Hematopoietic multipotent progenitor cell (in vitro differentiated cells): ENCODE measurements at regions not wholly inside any gene's neighbourhood (a gene's known extent, or its start where the extent isn't known, plus 50 kb on each side); places are given as distances from the start of the nearest gene placed in this dataset.

Experiments
- DNase-seq, 3 donors: peaks; one replicate each; pipeline ENCODE4 v3.0.0-alpha.2; 2011 to 2015; ENCODE audit warnings: low read depth in 2 of 3, low spot score in 2 of 3

DNA sequence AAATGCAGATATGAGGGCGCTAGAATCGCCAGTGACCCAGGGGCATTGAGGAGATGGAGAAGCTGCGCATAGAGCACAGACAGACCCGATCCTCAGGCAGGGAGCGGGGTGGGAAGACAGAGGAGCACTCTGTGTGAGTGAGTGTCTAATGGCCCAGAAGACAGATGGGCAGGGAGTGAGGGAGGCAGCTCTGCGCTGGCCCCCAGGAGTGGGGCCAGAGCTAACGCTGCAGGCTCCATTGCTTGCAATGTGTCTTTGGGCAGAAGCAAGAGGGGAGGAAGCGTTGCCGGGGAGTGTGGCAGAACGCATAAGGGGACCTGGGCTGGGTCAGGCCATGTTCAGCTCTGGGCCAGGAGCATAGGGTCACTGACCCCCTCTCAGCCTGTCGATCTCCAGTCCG is 207.0 kb downstream of the TBXT start:
- no peak for DNase-seq

DNA sequence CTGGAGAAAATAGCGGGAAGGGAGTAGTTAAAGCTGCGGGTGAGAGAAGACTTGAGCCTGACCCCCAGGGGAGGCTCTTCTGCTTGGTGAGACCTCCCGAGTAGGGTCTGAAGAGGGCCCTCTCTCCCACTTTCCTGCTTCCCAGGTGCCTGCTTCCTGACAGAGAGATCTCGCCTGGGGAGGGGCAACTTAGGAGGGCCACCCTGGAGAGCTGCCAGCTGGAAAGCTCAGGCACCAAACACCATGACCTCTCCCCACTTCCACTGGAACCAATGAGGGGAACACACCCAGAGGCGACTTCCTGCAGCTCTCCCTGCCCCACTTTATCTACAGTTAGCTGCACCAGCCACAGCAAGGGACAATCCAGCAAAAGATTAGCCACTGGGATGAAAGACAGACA is 208.0 kb downstream of the TBXT start:
- DNase-seq: no peak

DNA sequence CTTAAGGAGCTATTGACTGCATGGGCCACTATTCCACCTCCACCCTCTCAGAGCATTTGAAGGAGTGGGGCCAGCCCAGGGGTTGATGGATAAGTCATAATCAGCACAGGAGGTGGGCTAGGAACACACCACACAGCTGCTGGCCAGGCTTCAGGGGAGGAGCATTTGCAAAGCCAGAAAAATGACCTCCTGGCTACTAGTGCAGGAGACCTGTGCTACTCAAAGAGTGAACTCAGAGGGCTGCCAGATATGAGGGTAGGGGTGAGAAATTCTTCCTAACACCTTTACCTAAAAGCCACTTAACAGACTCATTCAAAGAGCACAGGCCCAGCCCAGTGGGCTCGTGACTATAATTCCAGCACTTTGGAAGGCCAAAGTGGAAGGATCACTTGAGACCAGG is 210.8 kb downstream of the TBXT start:
- no peak for DNase-seq

DNA sequence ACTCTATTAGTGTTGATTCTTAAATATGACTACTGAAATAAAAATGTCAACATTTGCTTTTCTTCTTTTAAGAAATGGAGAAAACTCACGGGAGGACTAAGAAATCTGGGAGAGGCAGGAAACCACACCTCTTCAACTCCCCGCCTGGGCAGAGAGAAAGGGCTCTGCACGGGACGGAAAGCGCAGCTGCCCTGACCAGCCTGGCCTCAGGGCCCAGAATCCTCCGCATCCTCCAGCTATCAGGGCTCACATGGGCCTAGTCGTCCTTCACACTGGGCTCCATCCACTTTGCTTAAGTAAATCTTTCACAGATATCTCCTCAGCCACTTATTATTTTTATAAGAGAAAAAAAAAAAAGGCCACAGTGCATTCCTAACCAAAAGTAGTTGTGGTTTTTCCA is 215.1 kb downstream of the TBXT start:
- no peak for DNase-seq

DNA sequence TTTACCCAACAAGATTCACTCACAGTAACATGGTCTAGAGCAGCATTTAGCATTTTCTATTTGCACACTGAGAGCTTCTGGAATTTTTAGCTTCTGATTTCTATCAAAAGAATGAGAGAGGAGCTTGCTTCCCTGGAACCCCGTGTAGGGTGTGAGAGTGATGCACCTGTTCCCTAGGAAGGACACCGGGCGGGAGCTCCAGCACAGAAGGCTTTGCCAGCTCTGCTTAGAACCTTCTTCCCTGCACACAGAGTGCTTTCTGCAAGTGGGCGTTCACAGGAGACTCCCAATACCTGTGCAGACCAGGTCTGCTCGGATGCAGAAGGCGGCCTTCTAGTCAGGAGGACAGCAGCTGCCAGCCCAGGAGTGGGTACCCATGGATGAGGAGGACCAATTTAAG is 217.3 kb downstream of the TBXT start:
- DNase-seq: no peak

DNA sequence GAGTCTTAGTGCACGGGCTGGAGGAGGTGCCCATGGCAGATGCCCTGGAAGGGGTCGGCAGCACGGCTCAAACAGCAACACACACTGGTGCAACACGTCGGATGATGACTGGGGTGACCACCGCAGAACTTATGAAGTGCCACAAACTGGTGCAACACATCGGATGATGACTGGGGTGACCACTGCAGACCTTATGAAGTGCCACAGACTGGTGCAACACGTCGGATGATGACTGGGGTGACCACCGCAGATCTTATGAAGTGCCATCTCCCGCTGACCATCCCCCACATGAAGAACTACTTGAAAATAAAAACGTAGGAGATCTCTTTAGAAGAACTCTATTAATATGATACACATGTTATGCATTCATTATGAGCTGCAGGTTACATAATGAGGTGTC is 218.3 kb downstream of the TBXT start:
- no peak for DNase-seq

DNA sequence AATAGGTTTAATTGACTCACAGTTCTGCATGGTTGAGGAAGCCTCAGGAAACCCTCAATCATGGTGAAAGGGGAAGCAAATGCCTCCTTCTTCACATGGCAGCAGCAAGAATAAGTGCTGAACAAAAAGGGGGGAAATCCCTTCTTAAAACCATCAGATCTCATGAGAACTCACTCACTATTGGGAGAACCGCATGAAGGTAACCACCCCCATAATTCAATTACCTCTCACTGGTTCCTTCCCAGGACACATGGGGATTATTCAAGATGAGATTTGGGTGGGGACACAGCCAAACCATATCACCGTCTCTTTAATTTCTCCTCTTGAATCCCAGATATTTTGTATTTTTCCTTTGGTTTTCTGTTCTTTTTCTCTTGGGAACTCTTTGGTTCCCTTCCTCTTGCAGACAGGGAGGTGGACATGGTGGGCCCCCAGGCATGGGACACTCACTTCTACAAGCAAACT is 223.6 kb downstream of the TBXT start:
- DNase-seq: no peak

DNA sequence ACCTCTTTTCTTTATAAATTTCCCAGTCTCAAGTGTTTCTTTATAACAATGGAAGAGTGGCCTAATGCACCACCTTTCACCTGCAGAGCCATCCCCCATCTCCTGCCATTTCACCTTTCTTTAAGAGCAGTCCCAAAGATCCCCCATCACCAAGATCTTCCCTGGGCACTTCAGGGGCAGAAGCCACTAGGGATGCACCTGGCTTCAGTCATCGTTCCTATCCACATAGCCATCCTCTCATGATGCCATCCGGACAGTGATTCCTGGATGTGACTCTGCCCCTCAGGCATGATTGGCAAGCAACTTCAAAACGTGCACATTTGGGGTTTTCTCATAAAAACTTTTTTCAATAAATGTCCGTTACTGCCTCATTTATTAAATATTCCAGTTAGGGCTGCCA is 225.9 kb downstream of the TBXT start:
- DNase-seq: no peak

DNA sequence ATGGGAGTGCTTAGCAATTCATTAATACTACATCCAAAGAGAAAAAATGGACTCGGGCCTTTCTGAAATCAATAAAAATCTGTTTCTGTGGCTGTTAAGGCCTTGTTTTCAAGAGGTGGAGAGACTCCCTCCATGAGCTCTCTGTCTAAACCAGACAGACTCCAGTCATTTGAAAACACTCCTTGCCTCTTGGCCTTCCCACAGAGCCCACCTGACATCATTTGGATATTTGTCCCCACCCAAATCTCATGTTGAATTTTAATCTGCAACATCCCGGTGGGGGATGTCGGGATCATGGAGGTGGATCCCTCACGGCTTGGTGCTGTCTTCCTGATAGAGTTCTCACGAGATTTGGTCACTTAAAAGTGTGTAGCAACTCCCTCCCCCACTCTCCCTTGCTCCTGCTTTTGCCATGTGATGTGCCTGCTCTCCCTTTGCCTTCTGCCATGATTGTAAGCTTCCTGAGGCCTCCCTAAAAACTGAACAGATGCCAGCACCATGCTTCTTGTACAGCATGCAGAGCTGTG is 226.3 kb downstream of the TBXT start:
- no peak for DNase-seq

DNA sequence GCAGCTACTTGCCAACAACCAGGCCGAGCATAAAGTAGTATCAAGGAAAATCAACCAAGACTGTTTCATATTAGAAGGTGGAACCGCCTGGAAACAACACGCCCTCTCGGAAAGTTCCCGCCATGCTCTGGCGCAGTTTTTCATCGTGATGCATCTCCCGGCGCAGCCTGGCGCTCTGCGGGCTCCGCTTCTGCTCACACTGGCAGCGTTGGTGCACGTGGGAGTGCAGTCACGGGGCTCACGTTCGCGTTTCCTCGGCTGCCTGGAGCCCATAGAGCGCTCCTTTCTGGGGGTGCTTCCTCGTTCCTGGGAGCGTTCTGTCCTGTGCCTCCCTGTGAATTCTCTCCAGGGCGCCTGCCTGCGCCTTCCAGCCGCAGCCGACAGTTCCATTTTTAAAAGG is 227.3 kb downstream of the TBXT start:
- no peak for DNase-seq

DNA sequence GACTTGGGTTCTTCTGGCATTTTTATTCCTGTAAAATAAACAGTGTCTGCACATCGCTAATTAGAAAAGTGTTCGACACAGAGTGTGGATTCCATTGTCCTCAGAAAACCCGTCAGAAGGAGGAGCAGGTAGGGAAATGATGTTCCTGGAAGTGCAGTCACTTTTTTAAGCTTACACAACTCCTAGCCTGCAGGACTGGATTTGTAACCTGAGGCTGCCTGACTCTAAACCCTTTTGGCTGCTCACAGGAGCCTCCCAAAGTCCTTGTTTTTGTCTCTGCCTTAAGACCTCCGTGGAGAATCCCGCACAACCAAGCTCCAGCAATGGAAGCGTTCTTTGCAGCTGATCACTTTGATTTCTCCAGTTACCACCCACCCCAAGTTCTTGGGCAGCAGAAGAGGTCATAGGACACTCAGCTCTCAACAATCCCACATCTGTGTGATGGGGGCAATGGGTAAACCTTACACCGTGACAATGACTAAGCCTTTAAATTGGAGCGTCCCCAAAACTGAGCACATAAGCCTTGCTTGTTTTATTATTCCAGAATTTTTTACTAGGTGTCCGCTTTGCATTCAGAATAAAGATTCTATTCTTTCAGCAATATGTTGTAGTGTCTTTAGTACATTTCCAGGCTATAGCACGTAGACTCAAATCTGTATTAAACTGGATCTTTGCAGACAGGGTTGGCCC is 227.9 kb downstream of the TBXT start:
- DNase-seq: no peak

DNA sequence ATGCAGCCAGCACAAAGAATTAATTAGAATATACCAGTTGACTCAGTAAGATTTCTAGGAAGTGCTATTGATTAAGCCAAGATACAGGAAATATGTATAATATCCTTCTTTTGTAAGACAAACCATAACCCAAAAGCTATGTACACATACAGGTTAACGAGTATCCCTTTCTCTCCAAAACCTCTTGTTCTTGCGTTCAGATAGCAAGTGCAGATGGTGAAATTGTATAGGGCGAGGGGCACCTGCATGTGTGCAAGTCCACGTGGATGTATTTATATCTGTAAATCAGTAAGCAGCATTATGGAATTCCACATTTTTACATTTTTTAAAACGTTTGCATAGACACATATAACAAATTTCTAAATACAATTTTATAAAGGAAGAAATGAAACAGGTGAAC is 228.6 kb downstream of the TBXT start:
- no peak for DNase-seq

DNA sequence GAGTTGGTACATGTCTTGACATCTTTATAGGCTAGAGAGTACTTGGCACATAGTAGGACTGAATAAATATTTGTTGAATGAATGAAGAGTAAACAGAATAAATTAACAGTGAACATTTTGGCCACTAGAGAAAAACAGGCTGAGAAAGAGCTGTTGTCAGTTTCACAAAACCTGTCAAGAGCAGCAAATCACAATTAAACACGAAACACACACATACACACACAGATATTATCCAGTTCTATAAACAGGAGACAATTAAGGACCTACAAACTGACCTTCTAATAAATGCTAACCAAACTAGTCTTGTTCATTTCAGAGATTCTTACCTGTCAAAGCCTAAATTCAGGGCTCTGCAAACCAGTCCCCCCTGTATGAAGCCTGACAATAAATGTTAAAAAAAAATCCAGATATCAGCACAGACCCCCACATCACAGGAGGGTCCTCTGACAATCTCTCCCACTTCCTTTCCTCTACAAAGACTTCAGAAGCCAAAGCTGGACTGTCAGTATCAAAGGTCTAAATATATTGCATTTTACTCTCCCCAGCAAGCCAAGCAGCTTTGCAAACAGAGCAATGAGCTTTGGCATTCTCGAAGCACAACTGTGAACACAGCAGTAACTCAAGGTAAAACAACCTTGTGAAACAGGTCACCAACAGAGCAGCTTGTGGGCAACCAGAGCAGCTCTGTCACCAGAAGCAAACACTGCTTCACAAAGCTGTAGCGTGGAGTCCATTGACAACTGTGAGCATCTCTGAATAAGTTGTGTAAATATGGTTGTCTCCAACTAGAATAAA is 229.9 kb downstream of the TBXT start:
- no peak for DNase-seq

DNA sequence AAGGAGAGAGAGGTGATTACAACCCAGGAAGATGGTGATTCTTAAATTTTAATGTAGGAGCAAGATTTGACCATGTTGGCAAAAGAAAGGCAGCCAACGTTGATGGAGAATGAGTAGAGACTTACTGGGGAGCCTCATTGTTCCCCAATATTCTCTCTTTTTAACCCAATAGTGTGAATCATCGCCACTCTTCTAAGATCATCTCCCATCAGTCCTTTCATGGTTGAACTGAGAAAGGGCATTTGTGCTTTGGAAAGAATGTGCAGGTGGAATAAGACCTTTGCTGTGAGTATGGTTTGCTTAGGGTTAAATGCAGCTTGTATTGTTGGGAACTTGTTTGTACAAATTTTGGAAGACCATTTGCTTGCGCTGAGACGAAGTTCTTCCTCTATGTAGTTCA is 231.0 kb downstream of the TBXT start:
- DNase-seq: no peak

DNA sequence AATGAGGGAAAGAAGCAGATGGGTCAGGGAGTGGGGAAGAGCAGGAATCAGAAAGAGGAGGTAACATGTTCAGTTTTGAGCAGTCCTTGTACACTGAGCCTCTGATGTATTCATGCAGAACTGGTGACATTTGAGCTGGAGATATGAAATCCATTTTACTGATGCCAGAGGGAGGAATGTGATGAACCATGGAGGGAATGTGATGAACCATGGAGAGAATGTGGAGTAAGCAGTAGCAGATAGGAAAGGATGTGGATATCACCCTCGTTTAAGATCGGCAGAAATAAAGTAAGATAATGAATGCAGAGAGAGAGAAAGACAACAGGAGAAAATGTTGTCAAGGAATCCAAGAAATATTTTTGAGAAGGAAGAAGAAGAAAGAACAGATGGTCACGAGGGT is 231.6 kb downstream of the TBXT start:
- no peak for DNase-seq

DNA sequence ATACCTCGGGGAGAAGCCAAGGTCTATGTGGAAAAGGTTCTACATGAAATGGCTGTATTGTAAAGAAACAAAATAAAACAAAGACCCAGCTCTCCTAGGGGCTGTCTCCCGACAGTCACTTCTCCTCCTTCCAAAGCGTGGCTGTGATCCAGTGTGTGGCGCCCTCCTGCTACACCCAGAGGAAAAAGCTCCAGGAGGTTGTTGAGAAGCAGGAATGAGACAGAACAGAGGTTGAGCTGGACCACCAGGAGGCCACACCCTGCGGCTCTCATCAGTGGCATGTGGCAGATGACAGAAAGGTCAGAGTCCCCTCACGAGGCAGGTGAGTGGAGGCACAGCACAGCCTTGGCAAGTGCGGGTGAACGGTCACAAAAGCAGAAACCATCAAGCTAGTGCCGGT is 236.0 kb downstream of the TBXT start:
- DNase-seq: no peak

DNA sequence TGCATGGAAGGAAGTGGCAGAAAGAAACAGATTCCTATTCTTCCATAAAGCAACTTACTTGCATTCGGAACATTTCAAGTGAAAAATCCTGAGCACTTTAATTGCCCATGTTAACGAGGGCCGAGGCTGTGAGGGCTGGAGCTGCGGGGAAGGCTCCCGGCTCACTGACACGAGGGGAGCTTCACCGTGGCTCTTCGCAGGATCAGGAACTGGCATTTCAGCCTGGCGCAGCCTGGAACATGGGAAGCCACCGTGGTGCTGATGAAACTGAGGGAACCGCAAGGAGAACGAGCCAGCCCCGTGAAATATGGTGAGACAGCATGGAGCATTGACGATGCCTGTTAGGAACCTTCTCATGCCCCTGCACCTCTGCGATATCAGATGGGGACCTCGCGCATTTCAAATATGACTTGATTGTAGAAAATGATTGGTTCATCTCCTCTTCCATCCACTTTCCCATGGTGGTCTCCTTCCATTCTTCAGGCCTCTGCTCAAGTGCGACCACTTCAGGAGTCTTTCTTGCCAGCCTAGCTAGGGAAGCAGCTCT is 236.9 kb downstream of the TBXT start:
- no peak for DNase-seq

DNA sequence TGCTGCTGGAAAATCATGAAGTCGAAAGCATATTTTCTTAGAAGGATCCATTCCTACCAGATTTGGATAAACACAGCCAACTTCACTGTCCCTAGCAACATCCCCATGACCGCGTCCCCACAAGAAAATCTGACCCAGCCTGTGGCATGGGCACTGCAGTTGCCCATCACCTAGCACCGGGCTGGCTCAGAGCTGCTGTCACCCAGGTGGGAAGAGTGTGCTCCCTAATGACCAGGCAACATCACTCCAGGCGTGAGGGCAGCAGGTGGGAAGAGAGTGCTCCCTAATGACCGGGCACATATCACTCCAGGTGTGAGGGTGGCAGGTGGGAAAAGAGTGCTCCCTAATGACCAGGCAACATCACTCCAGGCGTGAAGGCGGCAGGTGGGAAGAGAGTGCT is 238.0 kb downstream of the TBXT start:
- no peak for DNase-seq

DNA sequence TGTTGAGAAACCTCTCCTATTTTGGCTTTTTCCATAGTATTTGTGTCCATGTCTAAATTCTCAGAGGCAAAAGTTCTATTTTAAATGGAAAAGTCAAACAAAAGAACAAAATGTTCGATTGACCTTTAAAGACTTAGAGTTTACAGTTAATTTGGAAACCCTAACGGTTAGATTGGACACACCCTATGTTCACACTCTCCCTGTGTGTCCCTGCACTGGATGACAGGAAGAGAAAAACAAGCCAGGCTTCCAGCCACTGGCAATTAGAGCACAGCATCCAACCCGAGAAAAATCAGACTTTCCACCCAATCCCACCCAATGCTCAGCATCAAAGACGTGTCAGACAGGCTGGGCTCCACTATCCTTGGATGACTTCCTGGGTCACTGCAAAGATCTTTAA is 241.3 kb downstream of the TBXT start:
- no peak for DNase-seq

DNA sequence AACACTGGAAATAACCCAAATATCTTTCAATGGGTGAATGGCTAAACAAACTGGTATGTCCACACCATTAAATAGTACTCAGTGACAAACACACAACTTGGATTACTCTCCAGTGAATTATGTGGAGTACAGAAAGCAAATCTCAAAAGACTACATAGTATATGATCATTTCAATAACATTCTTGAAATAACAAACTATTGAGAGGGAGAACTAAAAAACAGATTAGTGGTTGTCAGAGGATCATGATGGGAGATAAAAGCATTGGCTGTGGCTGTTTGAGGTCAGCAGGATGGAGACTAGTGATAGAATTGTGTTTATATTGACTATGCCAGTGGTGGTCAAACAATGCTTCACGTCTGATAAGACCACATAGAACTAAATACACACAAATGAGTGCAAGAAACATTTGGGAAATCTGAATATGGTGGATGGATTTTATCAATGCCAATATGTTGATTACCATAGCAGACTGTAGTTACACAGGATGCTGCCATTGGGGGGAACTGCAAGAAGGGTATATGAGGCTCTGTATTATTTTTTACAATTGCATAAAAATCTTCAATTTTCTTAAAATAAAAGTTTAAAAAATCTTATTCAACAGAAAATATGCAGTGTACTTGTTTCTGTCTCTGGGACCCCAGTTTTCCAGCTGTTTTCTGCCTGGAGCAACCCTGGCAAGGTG is 242.0 kb downstream of the TBXT start:
- no peak for DNase-seq

DNA sequence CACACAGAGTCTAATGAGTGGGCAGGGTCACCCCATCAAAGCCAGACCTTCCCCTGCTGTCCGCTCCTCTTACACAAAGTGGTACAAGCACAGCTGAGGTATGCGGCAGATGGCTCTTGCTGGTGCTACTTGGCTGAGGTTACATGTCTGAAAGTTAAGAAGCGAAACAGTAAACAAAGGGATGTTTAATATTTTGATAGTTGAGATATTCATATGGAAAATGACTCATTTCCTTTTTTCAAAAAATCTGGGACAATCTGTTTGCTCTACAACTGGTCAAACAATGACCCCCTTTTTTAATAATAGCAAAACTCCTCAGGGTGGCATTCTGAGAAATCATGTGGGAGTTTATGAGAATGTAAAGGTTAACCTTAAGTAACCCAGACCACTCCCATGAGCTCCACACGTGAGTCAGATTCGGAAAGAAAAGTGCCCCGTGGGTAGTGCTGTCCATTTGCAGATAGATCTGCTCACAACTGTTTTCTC is 245.3 kb downstream of the TBXT start:
- DNase-seq: no peak
